ENCODE measurements at regions not wholly inside any gene's neighbourhood (a gene's known extent, or its start where the extent isn't known, plus 50 kb on each side); places are given as distances from the start of the nearest gene placed in this dataset.

- H3K4me3 ChIP-seq (ENCODE audit: insufficient read depth, low read depth, low read length), result no peak overlapping the region
- H3K27me3 ChIP-seq (ENCODE audit: control insufficient read depth, insufficient read depth, low read length), result peaks cover 34% of the 10 kb centered on the region
- H3K36me3 ChIP-seq (replicated peaks; ENCODE audit: control insufficient read depth, insufficient read depth, low read length), result no peaks in the 10 kb centered on the region
- DNase-seq, result no peak
Measured at GRCh38 chr15:93330912-93331544, 242.0 kb upstream of the RGMA start.

GRCh38 chr15:93327364-93327763 is 238.4 kb upstream of the RGMA start:
- no peak for DNase-seq
- Histone ChIP-seq H3K36me3 (replicated peaks; ENCODE audit: control insufficient read depth, insufficient read depth, low read length) (no peaks in the 10 kb centered on the region), H3K4me3 (ENCODE audit: insufficient read depth, low read depth, low read length) (no peak overlapping the region), H3K27me3 (ENCODE audit: control insufficient read depth, insufficient read depth, low read length) (peaks cover 13% of the 10 kb centered on the region)

GRCh38 chr15:93324186-93324975 is 235.4 kb upstream of the RGMA start:
- H3K4me3 ChIP-seq (ENCODE audit: insufficient read depth, low read depth, low read length), result no peak overlapping the region
- DNase-seq, result no peak
- H3K27me3 ChIP-seq (ENCODE audit: control insufficient read depth, insufficient read depth, low read length), result peaks cover 4% of the 10 kb centered on the region
- no peaks in the 10 kb centered on the region for H3K36me3 ChIP-seq (replicated peaks; ENCODE audit: control insufficient read depth, insufficient read depth, low read length)

GRCh38 chr15:93321881-93322282 is 232.9 kb upstream of the RGMA start:
- Histone ChIP-seq H3K27me3 (ENCODE audit: control insufficient read depth, insufficient read depth, low read length) (no peaks in the 10 kb centered on the region), H3K4me3 (ENCODE audit: insufficient read depth, low read depth, low read length) (no peak overlapping the region), H3K36me3 (replicated peaks; ENCODE audit: control insufficient read depth, insufficient read depth, low read length) (no peaks in the 10 kb centered on the region)
- no peak for DNase-seq

GRCh38 chr15:93319121-93319814 is 230.3 kb upstream of the RGMA start:
- Histone ChIP-seq H3K4me3 (ENCODE audit: insufficient read depth, low read depth, low read length) (no peak overlapping the region), H3K27me3 (ENCODE audit: control insufficient read depth, insufficient read depth, low read length) (no peaks in the 10 kb centered on the region), H3K36me3 (replicated peaks; ENCODE audit: control insufficient read depth, insufficient read depth, low read length) (no peaks in the 10 kb centered on the region)
- DNase-seq, result peak; percentile 85

DNA sequence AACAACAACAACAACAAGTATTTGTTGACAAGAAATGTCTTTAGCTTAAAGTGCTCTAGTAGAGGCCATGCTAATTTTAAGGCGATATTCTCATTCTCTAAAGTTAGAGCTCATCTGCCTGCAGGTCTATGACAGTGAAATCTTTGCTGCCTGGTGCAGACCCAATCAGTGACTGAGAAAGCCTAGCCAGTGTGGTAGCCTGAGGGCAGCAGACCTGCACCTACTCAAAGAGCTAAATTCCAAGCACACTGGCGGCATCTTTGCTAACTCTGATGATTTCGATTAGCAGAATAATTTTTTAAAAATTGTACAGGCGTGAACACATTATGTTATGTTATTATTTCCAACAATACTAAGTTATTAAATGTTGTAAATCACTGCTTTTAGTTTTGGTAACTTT is 228.8 kb upstream of the RGMA start:
- Histone ChIP-seq H3K4me3 (ENCODE audit: insufficient read depth, low read depth, low read length) (no peak overlapping the region), H3K36me3 (replicated peaks; ENCODE audit: control insufficient read depth, insufficient read depth, low read length) (no peaks in the 10 kb centered on the region), H3K27me3 (ENCODE audit: control insufficient read depth, insufficient read depth, low read length) (no peaks in the 10 kb centered on the region)
- no peak for DNase-seq

DNA sequence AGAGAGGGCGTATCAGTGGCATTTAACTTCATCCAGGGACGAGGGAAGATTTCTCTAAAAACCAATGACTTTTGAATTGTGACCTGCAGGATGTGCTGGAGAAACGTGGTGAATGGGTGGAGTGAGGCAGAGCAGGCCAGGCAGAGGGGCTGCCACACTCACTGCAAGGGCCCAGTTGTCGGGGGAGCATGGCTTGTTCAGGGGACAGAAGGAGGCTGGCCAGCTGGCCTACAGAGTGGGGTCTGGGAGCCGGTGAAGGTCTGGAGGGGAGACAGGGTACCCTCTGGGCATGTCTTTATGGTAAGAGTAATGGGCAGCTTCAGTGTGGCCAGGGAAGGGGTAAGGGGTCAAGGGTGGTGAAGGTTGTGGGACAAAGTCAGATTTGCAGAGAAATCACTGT is 225.2 kb upstream of the RGMA start:
- no peak for DNase-seq
- no peak overlapping the region for H3K4me3 ChIP-seq (ENCODE audit: insufficient read depth, low read depth, low read length)
- H3K27me3 ChIP-seq (ENCODE audit: control insufficient read depth, insufficient read depth, low read length), result no peaks in the 10 kb centered on the region
- H3K36me3 ChIP-seq (replicated peaks; ENCODE audit: control insufficient read depth, insufficient read depth, low read length), result no peaks in the 10 kb centered on the region

- no peaks in the 10 kb centered on the region for H3K36me3 ChIP-seq (replicated peaks; ENCODE audit: control insufficient read depth, insufficient read depth, low read length)
- no peak overlapping the region for H3K4me3 ChIP-seq (ENCODE audit: insufficient read depth, low read depth, low read length)
- peak; percentile 62 for DNase-seq
- no peaks in the 10 kb centered on the region for H3K27me3 ChIP-seq (ENCODE audit: control insufficient read depth, insufficient read depth, low read length)
Measured at GRCh38 chr15:93312891-93313486, 224.0 kb upstream of the RGMA start.

- H3K36me3 ChIP-seq (replicated peaks; ENCODE audit: control insufficient read depth, insufficient read depth, low read length), result no peaks in the 10 kb centered on the region
- H3K27me3 ChIP-seq (ENCODE audit: control insufficient read depth, insufficient read depth, low read length), result no peaks in the 10 kb centered on the region
- no peak overlapping the region for H3K4me3 ChIP-seq (ENCODE audit: insufficient read depth, low read depth, low read length)
- DNase-seq, result no peak
Measured at GRCh38 chr15:93311620-93312019, 222.6 kb upstream of the RGMA start.

DNA sequence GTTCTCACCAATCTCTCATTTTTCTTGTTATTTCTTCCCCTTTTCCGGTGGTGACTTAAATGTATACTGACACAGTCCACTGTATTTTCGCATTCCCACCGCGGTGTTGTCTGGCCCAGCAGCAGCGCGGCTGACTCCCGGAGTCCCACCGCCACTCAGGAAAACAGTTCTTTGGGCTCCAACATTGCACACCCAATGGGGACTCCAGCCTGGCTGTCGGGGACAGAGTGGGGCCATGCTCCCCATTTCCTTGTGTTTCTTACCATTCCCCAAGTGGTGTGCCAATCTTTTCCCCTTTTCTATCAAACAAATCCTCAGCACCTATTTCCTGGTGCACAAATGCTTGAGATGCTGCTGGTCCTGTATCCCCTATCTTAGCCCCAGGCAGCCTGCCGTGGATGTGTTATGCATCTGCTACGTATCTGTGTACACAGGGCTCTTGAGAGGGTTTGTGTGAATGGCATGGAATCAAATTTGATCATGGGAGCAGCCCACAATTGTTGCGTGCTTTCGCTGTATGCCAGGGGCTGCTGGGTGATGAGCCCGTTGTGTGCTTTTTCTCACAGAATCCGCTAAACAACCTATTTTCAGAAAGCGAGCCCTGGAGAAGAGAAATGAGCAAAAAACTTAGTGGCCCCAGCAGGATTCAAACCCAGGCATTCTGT is 219.1 kb upstream of the RGMA start:
- no peak for DNase-seq
- H3K4me3 ChIP-seq (ENCODE audit: insufficient read depth, low read depth, low read length), result no peak overlapping the region
- no peaks in the 10 kb centered on the region for H3K27me3 ChIP-seq (ENCODE audit: control insufficient read depth, insufficient read depth, low read length)
- no peaks in the 10 kb centered on the region for H3K36me3 ChIP-seq (replicated peaks; ENCODE audit: control insufficient read depth, insufficient read depth, low read length)

DNA sequence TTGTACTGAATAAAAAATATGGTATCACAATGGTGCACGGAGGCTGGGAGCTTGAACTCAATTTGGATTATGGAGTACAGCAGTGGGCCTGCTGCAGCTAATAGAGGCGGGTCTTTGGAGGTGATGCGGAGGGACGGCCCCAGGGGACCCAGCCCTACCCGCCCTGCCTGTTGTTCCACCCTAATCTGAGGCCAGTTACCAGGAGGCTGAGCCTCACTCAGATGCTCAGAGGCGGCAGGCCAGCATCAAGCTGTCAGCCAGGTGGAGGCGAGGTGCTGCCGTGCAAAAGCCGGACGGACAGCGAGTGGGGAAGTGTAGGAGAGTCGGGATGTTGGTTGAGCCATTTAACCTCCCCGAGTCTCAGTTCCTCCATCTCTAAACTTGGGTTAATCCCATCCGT is 218.5 kb upstream of the RGMA start:
- Histone ChIP-seq H3K4me3 (ENCODE audit: insufficient read depth, low read depth, low read length) (no peak overlapping the region), H3K27me3 (ENCODE audit: control insufficient read depth, insufficient read depth, low read length) (no peaks in the 10 kb centered on the region), H3K36me3 (replicated peaks; ENCODE audit: control insufficient read depth, insufficient read depth, low read length) (no peaks in the 10 kb centered on the region)
- peak; percentile 56 for DNase-seq

DNA sequence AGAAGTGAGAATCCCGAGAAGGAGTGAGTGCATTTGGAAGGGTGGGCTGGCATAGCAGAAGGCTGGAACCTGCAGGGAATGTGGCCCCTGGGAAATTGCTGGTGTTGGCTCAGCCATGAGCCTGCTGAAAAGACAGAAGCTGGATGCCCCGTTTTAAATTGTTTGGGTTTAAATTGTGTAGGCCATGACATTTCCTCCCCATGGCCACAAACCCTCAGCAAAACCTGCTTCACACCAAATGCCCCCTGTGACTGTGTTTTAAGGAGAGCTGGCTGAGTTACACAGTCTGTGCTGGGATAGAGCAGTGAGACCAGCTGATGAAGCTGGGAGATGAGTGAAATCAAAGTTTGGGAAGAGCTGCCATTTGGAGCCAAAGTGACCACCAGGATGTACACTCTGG is 216.3 kb upstream of the RGMA start:
- Histone ChIP-seq H3K4me3 (ENCODE audit: insufficient read depth, low read depth, low read length) (no peak overlapping the region), H3K27me3 (ENCODE audit: control insufficient read depth, insufficient read depth, low read length) (no peaks in the 10 kb centered on the region), H3K36me3 (replicated peaks; ENCODE audit: control insufficient read depth, insufficient read depth, low read length) (no peaks in the 10 kb centered on the region)
- DNase-seq, result no peak

- H3K36me3 ChIP-seq (replicated peaks; ENCODE audit: control insufficient read depth, insufficient read depth, low read length), result no peaks in the 10 kb centered on the region
- H3K4me3 ChIP-seq (ENCODE audit: insufficient read depth, low read depth, low read length), result no peak overlapping the region
- DNase-seq, result no peak
- no peaks in the 10 kb centered on the region for H3K27me3 ChIP-seq (ENCODE audit: control insufficient read depth, insufficient read depth, low read length)
Measured at GRCh38 chr15:93302080-93302765, 213.2 kb upstream of the RGMA start.

- H3K27me3 ChIP-seq (ENCODE audit: control insufficient read depth, insufficient read depth, low read length), result no peaks in the 10 kb centered on the region
Measured at GRCh38 chr15:93300796-93301195, 211.8 kb upstream of the RGMA start.

More at GRCh38 chr15:93300796-93301195, 211.8 kb upstream of the RGMA start:
- DNase-seq, result no peak
- Histone ChIP-seq H3K36me3 (replicated peaks; ENCODE audit: control insufficient read depth, insufficient read depth, low read length) (no peaks in the 10 kb centered on the region), H3K4me3 (ENCODE audit: insufficient read depth, low read depth, low read length) (no peak overlapping the region)

Measured in H7 (cell line).